Effector memory CD8-positive, alpha-beta T cell (primary cell): ENCODE measurements at regions not wholly inside any gene's neighbourhood (a gene's known extent, or its start where the extent isn't known, plus 50 kb on each side); places are given as distances from the start of the nearest gene placed in this dataset.

ENCODE experiments used
- ATAC-seq: fragments of 150-1000 bp; cut with Tn5 transposase; replicated peaks from 2 replicates; pipeline ENCODE4 v1.10.0; 2021; ENCODE audit warnings: mild to moderate bottlenecking, moderate library complexity
- DNase-seq, 3 experiments: peaks; one replicate each; pipeline ENCODE4 v3.0.0; 2021
- H3K27ac Mint-ChIP-seq, 2 donors: one replicate each; pipeline ENCODE4 v1.8.0; 2022; ENCODE audit warnings: mild to moderate bottlenecking in 2 of 2, mixed read lengths in 2 of 2, moderate library complexity in 2 of 2
- H3K27me3 Mint-ChIP-seq, 2 donors: one replicate each; pipeline ENCODE4 v1.8.0; 2022; ENCODE audit warnings: mixed read lengths in 2 of 2
- H3K36me3 Mint-ChIP-seq: one replicate; pipeline ENCODE4 v1.8.0; 2022; ENCODE audit warnings: mild to moderate bottlenecking, moderate library complexity, mixed read lengths; ENCODE audit not compliant: insufficient read depth
- H3K4me1 Mint-ChIP-seq, 2 donors: one replicate each; pipeline ENCODE4 v1.8.0; 2022; ENCODE audit warnings: low read depth in 2 of 2, mixed read lengths in 2 of 2
- H3K4me3 Mint-ChIP-seq, 2 donors: one replicate each; pipeline ENCODE4 v1.8.0; 2022; ENCODE audit warnings: mild to moderate bottlenecking in 2 of 2, mixed read lengths in 2 of 2, moderate library complexity in 2 of 2
- H3K9me3 Mint-ChIP-seq, 2 donors: one replicate each; pipeline ENCODE4 v1.8.0; 2022; ENCODE audit warnings: mixed read lengths in 2 of 2

- Mint-ChIP-seq H3K27ac (no peak overlapping the region), H3K36me3 (no peaks in the 10 kb centered on the region), H3K4me1 (peaks cover 5 to 7% of the 10 kb centered on the region in 2 donors), H3K4me3 (no peak overlapping the region), H3K9me3 (no peaks in the 10 kb centered on the region), H3K27me3 (peaks cover 17 to 21% of the 10 kb centered on the region in 2 donors)
- DNase-seq (no peak), ATAC-seq (no peak)
Observed at GRCh38 chr9:88307136-88307535, 81.1 kb upstream of the SPIN1 start.

GRCh38 chr9:88303721-88304451 is 84.4 kb upstream of the SPIN1 start:
- no peak for DNase-seq
- Mint-ChIP-seq H3K9me3 (no peaks in the 10 kb centered on the region), H3K4me3 (peak overlapping the region in 1 of 2 donors; percentile 20), H3K4me1 (peaks cover 4 to 5% of the 10 kb centered on the region in 2 donors), H3K27ac (peak overlapping the region in 1 of 2 donors; percentile 55), H3K27me3 (peaks cover 17 to 21% of the 10 kb centered on the region in 2 donors), H3K36me3 (no peaks in the 10 kb centered on the region)
- peak; percentile 56 for ATAC-seq

GRCh38 chr9:88302579-88303324 is 85.5 kb upstream of the SPIN1 start:
- no peak overlapping the region for H3K27ac Mint-ChIP-seq
- no peaks in the 10 kb centered on the region for H3K36me3 Mint-ChIP-seq
- H3K4me3 Mint-ChIP-seq, result no peak overlapping the region
- ATAC-seq (no peak), DNase-seq (no peak)
- peaks cover 14 to 17% of the 10 kb centered on the region in 2 donors for H3K27me3 Mint-ChIP-seq
- H3K4me1 Mint-ChIP-seq, result peaks cover 4 to 5% of the 10 kb centered on the region in 2 donors
- no peaks in the 10 kb centered on the region for H3K9me3 Mint-ChIP-seq

GRCh38 chr9:88300556-88300955 is 87.7 kb upstream of the SPIN1 start:
- no peak for DNase-seq
- H3K9me3 Mint-ChIP-seq, result no peaks in the 10 kb centered on the region
- H3K4me1 Mint-ChIP-seq, result peaks cover 4 to 5% of the 10 kb centered on the region in 2 donors
- H3K27me3 Mint-ChIP-seq, result peaks cover 9 to 14% of the 10 kb centered on the region in 2 donors
- H3K27ac Mint-ChIP-seq, result no peak overlapping the region
- no peaks in the 10 kb centered on the region for H3K36me3 Mint-ChIP-seq
- no peak overlapping the region for H3K4me3 Mint-ChIP-seq
- ATAC-seq, result no peak

- H3K4me3 Mint-ChIP-seq, result no peak overlapping the region
- no peaks in the 10 kb centered on the region for H3K9me3 Mint-ChIP-seq
- no peaks in the 10 kb centered on the region for H3K4me1 Mint-ChIP-seq
- DNase-seq (no peak), ATAC-seq (no peak)
- no peaks in the 10 kb centered on the region for H3K27me3 Mint-ChIP-seq
- H3K27ac Mint-ChIP-seq, result no peak overlapping the region
- H3K36me3 Mint-ChIP-seq, result no peaks in the 10 kb centered on the region
Observed at GRCh38 chr9:88291856-88292255, 96.4 kb upstream of the SPIN1 start.

GRCh38 chr9:88291056-88291455 is 97.2 kb upstream of the SPIN1 start:
- no peaks in the 10 kb centered on the region for H3K27me3 Mint-ChIP-seq
- H3K9me3 Mint-ChIP-seq, result no peaks in the 10 kb centered on the region
- no peaks in the 10 kb centered on the region for H3K4me1 Mint-ChIP-seq
- no peak for ATAC-seq
- DNase-seq, result no peak
- H3K4me3 Mint-ChIP-seq, result no peak overlapping the region
- H3K36me3 Mint-ChIP-seq, result no peaks in the 10 kb centered on the region
- H3K27ac Mint-ChIP-seq, result no peak overlapping the region

GRCh38 chr9:88289532-88289931 is 98.7 kb upstream of the SPIN1 start:
- Mint-ChIP-seq H3K9me3 (no peaks in the 10 kb centered on the region), H3K27ac (no peak overlapping the region), H3K36me3 (no peaks in the 10 kb centered on the region), H3K4me1 (no peaks in the 10 kb centered on the region), H3K4me3 (no peak overlapping the region), H3K27me3 (no peaks in the 10 kb centered on the region)
- no peak for DNase-seq
- ATAC-seq, result no peak

GRCh38 chr9:88287972-88288371 is 100.3 kb upstream of the SPIN1 start:
- DNase-seq (no peak), ATAC-seq (no peak)
- Mint-ChIP-seq H3K4me3 (no peak overlapping the region), H3K9me3 (no peaks in the 10 kb centered on the region), H3K27me3 (no peaks in the 10 kb centered on the region), H3K36me3 (no peaks in the 10 kb centered on the region), H3K4me1 (no peaks in the 10 kb centered on the region), H3K27ac (no peak overlapping the region)

GRCh38 chr9:88280816-88281382 is 107.3 kb upstream of the SPIN1 start:
- peaks cover 16 to 24% of the 10 kb centered on the region in 2 donors for H3K27me3 Mint-ChIP-seq
- H3K9me3 Mint-ChIP-seq, result no peaks in the 10 kb centered on the region
- H3K36me3 Mint-ChIP-seq, result peaks cover 3% of the 10 kb centered on the region
- no peak overlapping the region for H3K4me3 Mint-ChIP-seq
- peak; percentile 22 for ATAC-seq
- no peak overlapping the region for H3K27ac Mint-ChIP-seq
- no peak for DNase-seq
- peaks cover 7 to 12% of the 10 kb centered on the region in 2 donors for H3K4me1 Mint-ChIP-seq

GRCh38 chr9:88278036-88278435 is 110.2 kb upstream of the SPIN1 start:
- ATAC-seq, result no peak
- DNase-seq, result no peak
- H3K27me3 Mint-ChIP-seq, result peaks cover 16 to 43% of the 10 kb centered on the region in 2 donors
- H3K4me3 Mint-ChIP-seq, result no peak overlapping the region
- no peaks in the 10 kb centered on the region for H3K9me3 Mint-ChIP-seq
- no peak overlapping the region for H3K27ac Mint-ChIP-seq
- H3K4me1 Mint-ChIP-seq, result peaks cover 7 to 12% of the 10 kb centered on the region in 2 donors
- peaks cover 3% of the 10 kb centered on the region for H3K36me3 Mint-ChIP-seq

GRCh38 chr9:88274078-88274477 is 114.2 kb upstream of the SPIN1 start:
- H3K4me3 Mint-ChIP-seq, result no peak overlapping the region
- H3K27me3 Mint-ChIP-seq, result peaks cover 16 to 43% of the 10 kb centered on the region in 2 donors
- ATAC-seq, result no peak
- H3K9me3 Mint-ChIP-seq, result no peaks in the 10 kb centered on the region
- no peaks in the 10 kb centered on the region for H3K36me3 Mint-ChIP-seq
- H3K4me1 Mint-ChIP-seq, result no peaks in the 10 kb centered on the region
- no peak for DNase-seq
- H3K27ac Mint-ChIP-seq, result no peak overlapping the region

- H3K27ac Mint-ChIP-seq, result no peak overlapping the region
- DNase-seq (no peak), ATAC-seq (no peak)
- no peak overlapping the region for H3K4me3 Mint-ChIP-seq
- no peaks in the 10 kb centered on the region for H3K9me3 Mint-ChIP-seq
- H3K36me3 Mint-ChIP-seq, result no peaks in the 10 kb centered on the region
- no peaks in the 10 kb centered on the region for H3K4me1 Mint-ChIP-seq
- peaks cover 13 to 39% of the 10 kb centered on the region in 2 donors for H3K27me3 Mint-ChIP-seq
Observed at GRCh38 chr9:88272986-88273385, 115.3 kb upstream of the SPIN1 start.

- no peak for DNase-seq
- no peak overlapping the region for H3K27ac Mint-ChIP-seq
- peaks cover 0 to 14% of the 10 kb centered on the region in 2 donors for H3K27me3 Mint-ChIP-seq
- no peak overlapping the region for H3K4me3 Mint-ChIP-seq
- H3K36me3 Mint-ChIP-seq, result no peaks in the 10 kb centered on the region
- H3K9me3 Mint-ChIP-seq, result peaks cover 0 to 2% of the 10 kb centered on the region in 2 donors
- no peak for ATAC-seq
- H3K4me1 Mint-ChIP-seq, result no peaks in the 10 kb centered on the region
Observed at GRCh38 chr9:88270413-88270812, 117.8 kb upstream of the SPIN1 start.

- H3K27me3 Mint-ChIP-seq, result no peaks in the 10 kb centered on the region
- no peak for ATAC-seq
- no peaks in the 10 kb centered on the region for H3K4me1 Mint-ChIP-seq
- no peak overlapping the region for H3K27ac Mint-ChIP-seq
- no peak for DNase-seq
- H3K9me3 Mint-ChIP-seq, result peaks cover 0 to 2% of the 10 kb centered on the region in 2 donors
- no peak overlapping the region for H3K4me3 Mint-ChIP-seq
- no peaks in the 10 kb centered on the region for H3K36me3 Mint-ChIP-seq
Observed at GRCh38 chr9:88268886-88269285, 119.4 kb upstream of the SPIN1 start.
